ENCODE measurements at regions not wholly inside any gene's neighbourhood (a gene's known extent, or its start where the extent isn't known, plus 50 kb on each side); places are given as distances from the start of the nearest gene placed in this dataset.
"Not testable (repeated sequence)": the region's sequence is repeated elsewhere in the genome, so short reads cannot be mapped to it uniquely, and the experiment has no call there.

GRCh38 chr6:86477500-86478148 is 459.7 kb upstream of the HTR1E start:
- no peak for DNase-seq (ENCODE audit: low read depth in 2 of 2)

- DNase-seq (ENCODE audit: low read depth in 2 of 2): no peak
Observed at GRCh38 chr6:86476311-86476710, 461.0 kb upstream of the HTR1E start.

GRCh38 chr6:86474081-86474480 is 463.2 kb upstream of the HTR1E start:
- no peak for DNase-seq (ENCODE audit: low read depth in 2 of 2)

- DNase-seq (ENCODE audit: low read depth in 2 of 2): no peak
Observed at GRCh38 chr6:86471791-86472190, 465.5 kb upstream of the HTR1E start.

GRCh38 chr6:86459978-86460377 is 477.4 kb upstream of the HTR1E start:
- no peak for DNase-seq (ENCODE audit: low read depth in 2 of 2)

- no peak for DNase-seq (ENCODE audit: low read depth in 2 of 2)
Observed at GRCh38 chr6:86456821-86457220, 480.5 kb upstream of the HTR1E start.

- no peak for DNase-seq (ENCODE audit: low read depth in 2 of 2)
Observed at GRCh38 chr6:86453232-86453631, 484.1 kb upstream of the HTR1E start.

- DNase-seq (ENCODE audit: low read depth in 2 of 2): no peak
Observed at GRCh38 chr6:86448398-86448797, 488.9 kb upstream of the HTR1E start.

GRCh38 chr6:86440608-86441007 is 496.7 kb upstream of the HTR1E start:
- no peak for DNase-seq (ENCODE audit: low read depth in 2 of 2)

GRCh38 chr6:86423571-86423970 is 513.8 kb upstream of the HTR1E start:
- DNase-seq (ENCODE audit: low read depth in 2 of 2): no peak

- DNase-seq (ENCODE audit: low read depth in 2 of 2): no peak
Observed at GRCh38 chr6:86412057-86412456, 525.3 kb upstream of the HTR1E start.

- no peak for DNase-seq (ENCODE audit: low read depth in 2 of 2)
Observed at GRCh38 chr6:86407128-86407527, 530.2 kb upstream of the HTR1E start.

GRCh38 chr6:86392850-86393249 is 544.5 kb upstream of the HTR1E start:
- not testable (repeated sequence) for DNase-seq (ENCODE audit: low read depth in 2 of 2)

- no peak for DNase-seq (ENCODE audit: low read depth in 2 of 2)
Observed at GRCh38 chr6:86380571-86381125, 556.7 kb upstream of the HTR1E start.

- DNase-seq (ENCODE audit: low read depth in 2 of 2): no peak
Observed at GRCh38 chr6:86357877-86358276, 579.5 kb upstream of the HTR1E start.

- DNase-seq (ENCODE audit: low read depth in 2 of 2): no peak
Observed at GRCh38 chr6:86355271-86355670, 582.1 kb upstream of the HTR1E start.

- no peak for DNase-seq (ENCODE audit: low read depth in 2 of 2)
Observed at GRCh38 chr6:86331919-86332318, 605.4 kb upstream of the HTR1E start.

GRCh38 chr6:86331265-86331840 is 606.0 kb upstream of the HTR1E start:
- no peak for DNase-seq (ENCODE audit: low read depth in 2 of 2)

- no peak for DNase-seq (ENCODE audit: low read depth in 2 of 2)
Observed at GRCh38 chr6:86306210-86306609, 631.1 kb upstream of the HTR1E start.

- no peak for DNase-seq (ENCODE audit: low read depth in 2 of 2)
Observed at GRCh38 chr6:86285876-86286275, 643.2 kb upstream of the SYNCRIP start.

GRCh38 chr6:86284809-86285480 is 642.3 kb upstream of the SYNCRIP start:
- DNase-seq (ENCODE audit: low read depth in 2 of 2): not testable (repeated sequence)

GRCh38 chr6:86283596-86283995 is 640.9 kb upstream of the SYNCRIP start:
- DNase-seq (ENCODE audit: low read depth in 2 of 2): not testable (repeated sequence)

- no peak for DNase-seq (ENCODE audit: low read depth in 2 of 2)
Observed at GRCh38 chr6:86276056-86276455, 633.4 kb upstream of the SYNCRIP start.
